Fibroblast of lung (primary cell): ENCODE measurements at regions not wholly inside any gene's neighbourhood (a gene's known extent, or its start where the extent isn't known, plus 50 kb on each side); places are given as distances from the start of the nearest gene placed in this dataset.

ENCODE experiments used
- EZH2 ChIP-seq: IDR thresholded peaks from 2 replicates; pipeline ENCODE4 v1.5.1; 2012; ENCODE audit warnings: low read length, control low read depth, mild to moderate bottlenecking; ENCODE audit errors: missing control alignments
- TF ChIP-seq, protein P1 (sequence below), 2 donors: IDR thresholded peaks in 1 of 2; conservative IDR thresholded peaks in 1 of 2; 1 replicate in 1 of 2; 2 replicates in 1 of 2; pipeline ENCODE4 v1.5.1; 2011 to 2012; ENCODE audit warnings: low read length in 2 of 2, control low read depth in 1 of 2, inconsistent platforms in 1 of 2, low read depth in 1 of 2, mild to moderate bottlenecking in 1 of 2

DNA sequence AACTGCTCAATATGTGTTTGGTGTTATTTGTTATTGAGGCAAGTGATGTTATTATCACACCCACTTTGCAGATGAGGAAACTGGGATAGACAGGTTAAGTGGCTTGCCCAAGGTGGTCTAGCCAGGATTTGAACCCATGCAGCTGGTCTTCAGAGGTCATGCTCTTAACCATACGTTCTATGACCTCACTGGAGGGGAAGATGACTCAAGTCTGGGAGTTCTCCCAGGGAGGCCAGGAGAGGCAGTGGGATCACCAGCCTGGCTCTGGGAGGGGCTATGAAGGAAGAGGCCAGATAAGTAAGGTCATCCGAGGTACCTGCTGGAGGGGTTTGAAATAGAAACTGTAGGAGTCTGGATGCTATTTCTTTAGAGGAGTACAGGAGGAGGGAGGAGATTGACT, 95.3 kb downstream of the NAV1 start:
- TF ChIP-seq, protein P1, sequence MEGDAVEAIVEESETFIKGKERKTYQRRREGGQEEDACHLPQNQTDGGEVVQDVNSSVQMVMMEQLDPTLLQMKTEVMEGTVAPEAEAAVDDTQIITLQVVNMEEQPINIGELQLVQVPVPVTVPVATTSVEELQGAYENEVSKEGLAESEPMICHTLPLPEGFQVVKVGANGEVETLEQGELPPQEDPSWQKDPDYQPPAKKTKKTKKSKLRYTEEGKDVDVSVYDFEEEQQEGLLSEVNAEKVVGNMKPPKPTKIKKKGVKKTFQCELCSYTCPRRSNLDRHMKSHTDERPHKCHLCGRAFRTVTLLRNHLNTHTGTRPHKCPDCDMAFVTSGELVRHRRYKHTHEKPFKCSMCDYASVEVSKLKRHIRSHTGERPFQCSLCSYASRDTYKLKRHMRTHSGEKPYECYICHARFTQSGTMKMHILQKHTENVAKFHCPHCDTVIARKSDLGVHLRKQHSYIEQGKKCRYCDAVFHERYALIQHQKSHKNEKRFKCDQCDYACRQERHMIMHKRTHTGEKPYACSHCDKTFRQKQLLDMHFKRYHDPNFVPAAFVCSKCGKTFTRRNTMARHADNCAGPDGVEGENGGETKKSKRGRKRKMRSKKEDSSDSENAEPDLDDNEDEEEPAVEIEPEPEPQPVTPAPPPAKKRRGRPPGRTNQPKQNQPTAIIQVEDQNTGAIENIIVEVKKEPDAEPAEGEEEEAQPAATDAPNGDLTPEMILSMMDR (conservative IDR thresholded peaks at IDR 0.05 in 1 of 2, IDR thresholded peaks at IDR 0.05 in 1 of 2; ENCODE audit: low read depth in 1 of 2, low read length in 2 of 2), result no peak
- no peak for TF ChIP-seq EZH2
